Endodermal cell (in vitro differentiated cells): ENCODE measurements at regions not wholly inside any gene's neighbourhood (a gene's known extent, or its start where the extent isn't known, plus 50 kb on each side); places are given as distances from the start of the nearest gene placed in this dataset.
A peak's percentile ranks its signal among the peaks of the same experiment; 100 is the strongest.

Experiments used
- DNase-seq: peaks from one replicate; pipeline ENCODE4 v3.0.0-alpha.2; 2017
- H3K27ac ChIP-seq: 2 replicates; pipeline ENCODE4 v1.5.1; 2013; ENCODE audit warnings: mild to moderate bottlenecking, low read depth, low read length, moderate library complexity
- H3K27me3 ChIP-seq: 2 replicates; pipeline ENCODE4 v1.6.1; 2013; ENCODE audit warnings: mild to moderate bottlenecking, low read length, moderate library complexity; ENCODE audit not compliant: insufficient read depth, control insufficient read depth, poor library complexity, severe bottlenecking
- H3K36me3 ChIP-seq: 2 replicates; pipeline ENCODE4 v1.7.0; 2013; ENCODE audit warnings: mild to moderate bottlenecking, low read length, moderate library complexity; ENCODE audit not compliant: control insufficient read depth, insufficient read depth
- H3K4me1 ChIP-seq: one replicate; pipeline ENCODE4 v1.7.0; 2013; ENCODE audit warnings: low read length; ENCODE audit not compliant: control insufficient read depth, insufficient read depth
- H3K4me3 ChIP-seq: 2 replicates; pipeline ENCODE4 v1.5.1; 2013; ENCODE audit warnings: mild to moderate bottlenecking, low read length, moderate library complexity
- H3K9ac ChIP-seq: 2 replicates; pipeline ENCODE4 v1.6.1; 2013; ENCODE audit warnings: mild to moderate bottlenecking, low read length, moderate library complexity; ENCODE audit not compliant: poor library complexity, severe bottlenecking; ENCODE audit errors: extremely low read depth
- H3K9me3 ChIP-seq: 2 replicates; pipeline ENCODE4 v1.6.1; 2013; ENCODE audit warnings: mild to moderate bottlenecking, low read length, moderate library complexity; ENCODE audit not compliant: control insufficient read depth
- H3K27ac Mint-ChIP-seq: 2 replicates; pipeline ENCODE4 v1.8.0; 2020; ENCODE audit warnings: mixed read lengths
- H3K27me3 Mint-ChIP-seq: 2 replicates; pipeline ENCODE4 v1.8.0; 2021; ENCODE audit warnings: mild to moderate bottlenecking, mixed read lengths; ENCODE audit not compliant: insufficient read depth
- H3K36me3 Mint-ChIP-seq: 2 replicates; pipeline ENCODE4 v1.8.0; 2020; ENCODE audit warnings: low read depth, mixed read lengths
- H3K4me1 Mint-ChIP-seq: 2 replicates; pipeline ENCODE4 v1.8.0; 2020; ENCODE audit warnings: mixed read lengths
- H3K4me3 Mint-ChIP-seq: 2 replicates; pipeline ENCODE4 v1.8.0; 2020; ENCODE audit warnings: mild to moderate bottlenecking, moderate library complexity, mixed read lengths
- H3K9me3 Mint-ChIP-seq: 2 replicates; pipeline ENCODE4 v1.8.0; 2020; ENCODE audit warnings: mild to moderate bottlenecking, mixed read lengths
- WGBS, 2 experiments: methylation state at CpG; one replicate each; pipeline versions ENCODE4 v1.1.5 to v1.1.7; 2013; ENCODE audit warnings: missing lambda C conversion rate in 2 of 2, mixed read lengths in 1 of 2; ENCODE audit not compliant: insufficient coverage in 1 of 2, insufficient read length in 1 of 2; 5-methylcytosine and 5-hydroxymethylcytosine counted together
- TF ChIP-seq, protein P1 (sequence below): fragments of 200-600 bp; sonication (generic); conservative IDR thresholded peaks from 2 replicates; pipeline ENCODE4 v1.5.0; 2021; ENCODE audit warnings: antibody characterized with exemption, mild to moderate bottlenecking

DNA sequence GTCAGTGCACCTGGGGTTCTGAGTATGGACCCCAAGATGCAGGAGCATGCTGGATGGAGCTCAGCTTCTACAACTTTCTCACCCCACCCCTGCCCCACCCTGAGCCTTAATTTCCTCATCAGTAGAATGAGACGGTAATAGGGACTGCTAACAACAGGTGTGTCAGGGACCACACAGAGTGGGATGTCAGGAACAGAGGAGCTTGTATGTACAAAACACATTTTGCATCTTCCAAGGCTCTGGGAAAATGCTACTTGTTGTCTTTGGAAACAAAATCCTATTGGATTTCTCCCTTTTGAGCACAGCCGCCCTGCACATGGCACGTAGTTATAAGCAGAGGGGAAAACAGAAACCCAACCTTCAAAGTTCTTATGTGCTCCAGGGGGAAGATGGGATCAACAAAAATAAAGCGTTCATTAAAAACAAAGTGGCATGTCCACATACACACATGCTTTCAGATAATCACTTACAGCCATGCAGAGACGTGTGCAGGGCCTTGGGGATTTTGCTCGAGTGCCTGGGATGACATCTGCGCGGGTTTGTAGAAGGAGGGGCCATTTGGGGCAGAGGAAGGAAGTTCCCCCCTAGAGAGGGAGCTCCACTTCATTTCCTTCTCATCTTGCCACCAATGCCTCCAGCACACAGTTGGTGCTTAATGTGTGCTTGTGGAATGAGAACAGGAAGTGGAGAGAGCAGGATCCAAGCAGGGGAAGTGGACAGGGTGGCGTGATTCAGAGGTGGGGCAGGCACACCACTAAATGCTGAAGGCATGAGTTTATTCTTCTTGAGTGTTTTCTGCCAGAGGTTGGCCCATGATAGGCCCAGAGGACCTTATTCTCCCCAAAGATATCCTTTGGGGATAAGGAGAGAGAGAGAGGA, 138.9 kb downstream of the SMIM20 start:
- H3K36me3 Mint-ChIP-seq = no peaks in the 10 kb centered on the region
- 77 to 93% methylated on average over 3 to 9 of the region's 9 CpGs for WGBS, 2 experiments
- Histone ChIP-seq H3K4me1 (no peaks in the 10 kb centered on the region), H3K36me3 (no peaks in the 10 kb centered on the region), H3K27me3 (no peaks in the 10 kb centered on the region), H3K4me3 (no peak overlapping the region), H3K9ac (no peak overlapping the region), H3K27ac (no peak overlapping the region), H3K9me3 (no peaks in the 10 kb centered on the region)
- no peaks in the 10 kb centered on the region for H3K9me3 Mint-ChIP-seq
- TF ChIP-seq, protein P1, sequence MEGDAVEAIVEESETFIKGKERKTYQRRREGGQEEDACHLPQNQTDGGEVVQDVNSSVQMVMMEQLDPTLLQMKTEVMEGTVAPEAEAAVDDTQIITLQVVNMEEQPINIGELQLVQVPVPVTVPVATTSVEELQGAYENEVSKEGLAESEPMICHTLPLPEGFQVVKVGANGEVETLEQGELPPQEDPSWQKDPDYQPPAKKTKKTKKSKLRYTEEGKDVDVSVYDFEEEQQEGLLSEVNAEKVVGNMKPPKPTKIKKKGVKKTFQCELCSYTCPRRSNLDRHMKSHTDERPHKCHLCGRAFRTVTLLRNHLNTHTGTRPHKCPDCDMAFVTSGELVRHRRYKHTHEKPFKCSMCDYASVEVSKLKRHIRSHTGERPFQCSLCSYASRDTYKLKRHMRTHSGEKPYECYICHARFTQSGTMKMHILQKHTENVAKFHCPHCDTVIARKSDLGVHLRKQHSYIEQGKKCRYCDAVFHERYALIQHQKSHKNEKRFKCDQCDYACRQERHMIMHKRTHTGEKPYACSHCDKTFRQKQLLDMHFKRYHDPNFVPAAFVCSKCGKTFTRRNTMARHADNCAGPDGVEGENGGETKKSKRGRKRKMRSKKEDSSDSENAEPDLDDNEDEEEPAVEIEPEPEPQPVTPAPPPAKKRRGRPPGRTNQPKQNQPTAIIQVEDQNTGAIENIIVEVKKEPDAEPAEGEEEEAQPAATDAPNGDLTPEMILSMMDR = no peak
- no peak for DNase-seq
- H3K4me3 Mint-ChIP-seq = no peak overlapping the region
- peaks cover 4% of the 10 kb centered on the region for H3K27me3 Mint-ChIP-seq
- peaks cover 12% of the 10 kb centered on the region for H3K4me1 Mint-ChIP-seq
- no peak overlapping the region for H3K27ac Mint-ChIP-seq

GRCh38 chr4:26053761-26054160, 139.7 kb downstream of the SMIM20 start:
- no peak overlapping the region for H3K9ac ChIP-seq
- no peak overlapping the region for H3K4me3 Mint-ChIP-seq
- 89 to 93% methylated on average over 3 to 4 of the region's 4 CpGs for WGBS, 2 experiments
- TF ChIP-seq, protein P1 = no peak
- H3K9me3 Mint-ChIP-seq = no peaks in the 10 kb centered on the region
- no peak for DNase-seq
- H3K4me1 ChIP-seq = no peaks in the 10 kb centered on the region
- peaks cover 4% of the 10 kb centered on the region for H3K27me3 Mint-ChIP-seq
- no peaks in the 10 kb centered on the region for H3K36me3 ChIP-seq
- H3K9me3 ChIP-seq = no peaks in the 10 kb centered on the region
- H3K27me3 ChIP-seq = no peaks in the 10 kb centered on the region
- no peak overlapping the region for H3K27ac Mint-ChIP-seq
- H3K4me1 Mint-ChIP-seq = peaks cover 12% of the 10 kb centered on the region
- H3K27ac ChIP-seq = no peak overlapping the region
- no peaks in the 10 kb centered on the region for H3K36me3 Mint-ChIP-seq
- no peak overlapping the region for H3K4me3 ChIP-seq

- no peak overlapping the region for H3K4me3 Mint-ChIP-seq
- TF ChIP-seq, protein P1 = peak; percentile 56
- peaks cover 5% of the 10 kb centered on the region for H3K9me3 Mint-ChIP-seq
- Histone ChIP-seq H3K27me3 (no peaks in the 10 kb centered on the region), H3K9me3 (no peaks in the 10 kb centered on the region), H3K4me1 (no peaks in the 10 kb centered on the region), H3K36me3 (no peaks in the 10 kb centered on the region), H3K27ac (no peak overlapping the region), H3K4me3 (no peak overlapping the region), H3K9ac (no peak overlapping the region)
- peak; percentile 59 for DNase-seq
- H3K36me3 Mint-ChIP-seq = no peaks in the 10 kb centered on the region
- 87 to 92% methylated on average over 4 to 5 of the region's 5 CpGs for WGBS, 2 experiments
- peaks cover 4% of the 10 kb centered on the region for H3K4me1 Mint-ChIP-seq
- H3K27ac Mint-ChIP-seq = no peak overlapping the region
- H3K27me3 Mint-ChIP-seq = no peaks in the 10 kb centered on the region
These were observed 141.8 kb downstream of the SMIM20 start for GRCh38 chr4:26055855-26056254.
